Esophagus muscularis mucosa (tissue), 4 donors: ENCODE measurements at regions not wholly inside any gene's neighbourhood (a gene's known extent, or its start where the extent isn't known, plus 50 kb on each side); places are given as distances from the start of the nearest gene placed in this dataset.
A peak's percentile ranks its signal among the peaks of the same experiment; 100 is the strongest.

Experiments
- DNase-seq: peaks from one replicate; pipeline ENCODE4 v3.0.0-alpha.2; 2017; ENCODE audit errors: extremely low spot score
- H3K27ac ChIP-seq, 4 donors: fragments of 200-600 bp; sonication (generic); replicated peaks in 1 of 4; 1 replicate in 3 of 4; 2 replicates in 1 of 4; pipeline ENCODE4 v1.5.1; 2016 to 2019; ENCODE audit warnings: mild to moderate bottlenecking in 1 of 4
- H3K27me3 ChIP-seq, 4 donors: fragments of 200-600 bp; sonication (generic); one replicate each; pipeline versions ENCODE4 v1.5.1 to v1.6.0; 2016 to 2019
- H3K36me3 ChIP-seq, 4 donors: fragments of 200-600 bp; sonication (generic); one replicate each; pipeline ENCODE4 v1.5.1; 2016 to 2019
- H3K4me1 ChIP-seq, 4 donors: fragments of 200-600 bp; sonication (generic); one replicate each; pipeline ENCODE4 v1.5.1; 2016 to 2019
- H3K4me3 ChIP-seq, 4 donors: fragments of 200-600 bp; sonication (generic); 1 replicate in 2 of 4; 2 replicates in 2 of 4; pipeline ENCODE4 v1.5.1; 2016 to 2019; ENCODE audit warnings: mild to moderate bottlenecking in 4 of 4, moderate library complexity in 1 of 4
- H3K9me3 ChIP-seq, 4 donors: fragments of 200-600 bp; sonication (generic); 1 replicate in 3 of 4; 2 replicates in 1 of 4; pipeline ENCODE4 v1.5.1; 2016 to 2019
- CTCF ChIP-seq, 3 experiments: fragments of 200-600 bp in 2 of 3; fragments of 450-650 bp in 1 of 3; sonication (generic) in 2 of 3; IDR thresholded peaks; one replicate each; pipeline ENCODE4 v1.5.1; 2017 to 2019; ENCODE audit warnings: antibody characterized with exemption in 3 of 3, mild to moderate bottlenecking in 2 of 3, moderate library complexity in 1 of 3
- EP300 ChIP-seq: sonication (generic); formaldehyde crosslinking; IDR thresholded peaks from one replicate; pipeline ENCODE4 v1.6.1; 2017; ENCODE audit warnings: antibody characterized with exemption
- POLR2A ChIP-seq: fragments of 450-650 bp; IDR thresholded peaks from one replicate; pipeline ENCODE4 v1.6.1; 2017; ENCODE audit warnings: antibody characterized with exemption, moderate library complexity, mild to moderate bottlenecking, low read depth
- POLR2AphosphoS5 ChIP-seq, 2 donors: sonication (generic); formaldehyde crosslinking; IDR thresholded peaks; one replicate each; pipeline ENCODE4 v1.6.1; 2017; ENCODE audit warnings: antibody characterized with exemption in 2 of 2
- WGBS: methylation state at CpG from one replicate; pipeline ENCODE4 v1.1.5; 2018; 5-methylcytosine and 5-hydroxymethylcytosine counted together
- intact Hi-C: fragments of 100-400 bp; cut with DNase I; formaldehyde crosslinking; loops from one replicate; pipeline ENCODE4 v1.15.1; 2023

GRCh38 chr12:45596366-45596765 is 133.1 kb upstream of the ARID2 start:
- Histone ChIP-seq H3K36me3 (no peaks in the 10 kb centered on the region), H3K4me1 (no peaks in the 10 kb centered on the region), H3K27me3 (no peaks in the 10 kb centered on the region), H3K27ac (no peak overlapping the region), H3K9me3 (no peaks in the 10 kb centered on the region), H3K4me3 (no peak overlapping the region)
- intact Hi-C loops = no loop called here
- WGBS = 100% methylated on average over 1 of the region's 1 CpG
- no peak for TF ChIP-seq POLR2AphosphoS5 (IDR thresholded peaks at IDR 0.05)
- no peak for TF ChIP-seq CTCF (IDR thresholded peaks at IDR 0.05)
- no peak for TF ChIP-seq EP300
- TF ChIP-seq POLR2A = no peak
- no peak for DNase-seq

GRCh38 chr12:45598336-45598735 is 131.2 kb upstream of the ARID2 start:
- TF ChIP-seq EP300 (no peak), POLR2A (no peak), POLR2AphosphoS5 (IDR thresholded peaks at IDR 0.05) (no peak), CTCF (IDR thresholded peaks at IDR 0.05) (no peak)
- H3K36me3 ChIP-seq = no peaks in the 10 kb centered on the region
- no peak for DNase-seq
- intact Hi-C loops = no loop called here
- H3K4me1 ChIP-seq = no peaks in the 10 kb centered on the region
- no peak overlapping the region for H3K4me3 ChIP-seq
- H3K27ac ChIP-seq = no peak overlapping the region
- 77% methylated on average over 2 of the region's 2 CpGs for WGBS
- no peaks in the 10 kb centered on the region for H3K9me3 ChIP-seq
- no peaks in the 10 kb centered on the region for H3K27me3 ChIP-seq

- no peak for TF ChIP-seq POLR2AphosphoS5 (IDR thresholded peaks at IDR 0.05)
- Histone ChIP-seq H3K27ac (no peak overlapping the region), H3K9me3 (no peaks in the 10 kb centered on the region), H3K4me3 (no peak overlapping the region), H3K4me1 (no peaks in the 10 kb centered on the region), H3K27me3 (no peaks in the 10 kb centered on the region), H3K36me3 (no peaks in the 10 kb centered on the region)
- WGBS = 100% methylated on average over 1 of the region's 1 CpG
- intact Hi-C loops = no loop called here
- DNase-seq = peak; percentile 57
These were observed 130.7 kb upstream of the ARID2 start for GRCh38 chr12:45598761-45599160.

GRCh38 chr12:45599196-45599595 is 130.3 kb upstream of the ARID2 start:
- Histone ChIP-seq H3K4me1 (no peaks in the 10 kb centered on the region), H3K9me3 (no peaks in the 10 kb centered on the region), H3K36me3 (no peaks in the 10 kb centered on the region), H3K27me3 (no peaks in the 10 kb centered on the region), H3K4me3 (no peak overlapping the region), H3K27ac (no peak overlapping the region)
- peak; percentile 81 for DNase-seq
- TF ChIP-seq EP300 (no peak), CTCF (IDR thresholded peaks at IDR 0.05) (no peak), POLR2A (no peak), POLR2AphosphoS5 (IDR thresholded peaks at IDR 0.05) (no peak)
- intact Hi-C loops = no loop called here
- WGBS = 91% methylated on average over 2 of the region's 2 CpGs

GRCh38 chr12:45601390-45601789 is 128.1 kb upstream of the ARID2 start:
- intact Hi-C loops = no loop called here
- WGBS = 70% methylated on average over 2 of the region's 2 CpGs

More at GRCh38 chr12:45601390-45601789, 128.1 kb upstream of the ARID2 start:
- no peak overlapping the region for H3K27ac ChIP-seq
- no peaks in the 10 kb centered on the region for H3K27me3 ChIP-seq
- H3K4me1 ChIP-seq = no peaks in the 10 kb centered on the region
- H3K4me3 ChIP-seq = no peak overlapping the region
- no peak for TF ChIP-seq POLR2AphosphoS5 (IDR thresholded peaks at IDR 0.05)
- TF ChIP-seq EP300 = no peak
- TF ChIP-seq CTCF (IDR thresholded peaks at IDR 0.05) = no peak
- no peak for TF ChIP-seq POLR2A
- H3K36me3 ChIP-seq = no peaks in the 10 kb centered on the region
- no peak for DNase-seq
- peaks cover 0 to 9% (median 4%) of the 10 kb centered on the region in 4 donors for H3K9me3 ChIP-seq
